GM21529 (cell line): ENCODE measurements at regions not wholly inside any gene's neighbourhood (a gene's known extent, or its start where the extent isn't known, plus 50 kb on each side); places are given as distances from the start of the nearest gene placed in this dataset.

Source experiments
- ATAC-seq: cut with Tn5 transposase; IDR thresholded peaks from one replicate; pipeline ENCODE4 v1.9.1; 2021; ENCODE audit not compliant: unreplicated experiment

GRCh38 chr5:164909673-164910072 is 1404.3 kb downstream of the MAT2B start:
- no peak for ATAC-seq

GRCh38 chr5:164921722-164922121 is 1416.3 kb downstream of the MAT2B start:
- ATAC-seq = no peak

- ATAC-seq = no peak
Measured at GRCh38 chr5:164934039-164934438, 1428.6 kb downstream of the MAT2B start.

- ATAC-seq = no peak
Measured at GRCh38 chr5:164934561-164934960, 1429.1 kb downstream of the MAT2B start.

GRCh38 chr5:164941132-164941531 is 1435.7 kb downstream of the MAT2B start:
- no peak for ATAC-seq

GRCh38 chr5:164950927-164951326 is 1445.5 kb downstream of the MAT2B start:
- no peak for ATAC-seq

- no peak for ATAC-seq
Measured at GRCh38 chr5:164951570-164951969, 1446.2 kb downstream of the MAT2B start.

- ATAC-seq = no peak
Measured at GRCh38 chr5:164958688-164959087, 1453.3 kb downstream of the MAT2B start.

GRCh38 chr5:164959761-164960160 is 1454.3 kb downstream of the MAT2B start:
- ATAC-seq = no peak

- ATAC-seq = no peak
Measured at GRCh38 chr5:164962329-164962961, 1457.0 kb downstream of the MAT2B start.

GRCh38 chr5:164966611-164967010 is 1461.2 kb downstream of the MAT2B start:
- no peak for ATAC-seq

GRCh38 chr5:164967354-164967753 is 1461.9 kb downstream of the MAT2B start:
- ATAC-seq = no peak

- ATAC-seq = no peak
Measured at GRCh38 chr5:164972973-164973372, 1467.6 kb downstream of the MAT2B start.

- no peak for ATAC-seq
Measured at GRCh38 chr5:164975986-164976385, 1470.6 kb downstream of the MAT2B start.

GRCh38 chr5:164980480-164980879 is 1475.1 kb downstream of the MAT2B start:
- no peak for ATAC-seq

- ATAC-seq = no peak
Measured at GRCh38 chr5:164998142-164998541, 1492.7 kb downstream of the MAT2B start.

GRCh38 chr5:164998590-164998989 is 1493.2 kb downstream of the MAT2B start:
- ATAC-seq = no peak

- no peak for ATAC-seq
Measured at GRCh38 chr5:165000479-165001190, 1495.2 kb downstream of the MAT2B start.

GRCh38 chr5:165003283-165003682 is 1497.9 kb downstream of the MAT2B start:
- ATAC-seq = no peak

GRCh38 chr5:165004175-165004574 is 1498.8 kb downstream of the MAT2B start:
- no peak for ATAC-seq

GRCh38 chr5:165014439-165014838 is 1509.0 kb downstream of the MAT2B start:
- ATAC-seq = no peak

GRCh38 chr5:165015126-165015525 is 1509.7 kb downstream of the MAT2B start:
- ATAC-seq = no peak

GRCh38 chr5:165015547-165015946 is 1510.1 kb downstream of the MAT2B start:
- ATAC-seq = no peak
